Esophagus squamous epithelium (tissue), 4 donors: ENCODE measurements at regions not wholly inside any gene's neighbourhood (a gene's known extent, or its start where the extent isn't known, plus 50 kb on each side); places are given as distances from the start of the nearest gene placed in this dataset.

ENCODE experiments used
- POLR2A ChIP-seq, 4 donors: fragments of 450-650 bp; IDR thresholded peaks; one replicate each; pipeline ENCODE4 v1.6.1; 2017; ENCODE audit warnings: antibody characterized with exemption in 4 of 4, mild to moderate bottlenecking in 4 of 4, moderate library complexity in 3 of 4
- TF ChIP-seq, protein P1 (sequence below), 6 experiments: fragments of 450-650 bp in 4 of 6; fragments of 200-600 bp in 2 of 6; sonication (generic) in 2 of 6; IDR thresholded peaks; one replicate each; pipeline ENCODE4 v1.5.1; 2016 to 2019; ENCODE audit warnings: antibody characterized with exemption in 6 of 6, mild to moderate bottlenecking in 4 of 6, moderate library complexity in 4 of 6

- TF ChIP-seq POLR2A (IDR thresholded peaks at IDR 0.05): no peak
- TF ChIP-seq, protein P1, sequence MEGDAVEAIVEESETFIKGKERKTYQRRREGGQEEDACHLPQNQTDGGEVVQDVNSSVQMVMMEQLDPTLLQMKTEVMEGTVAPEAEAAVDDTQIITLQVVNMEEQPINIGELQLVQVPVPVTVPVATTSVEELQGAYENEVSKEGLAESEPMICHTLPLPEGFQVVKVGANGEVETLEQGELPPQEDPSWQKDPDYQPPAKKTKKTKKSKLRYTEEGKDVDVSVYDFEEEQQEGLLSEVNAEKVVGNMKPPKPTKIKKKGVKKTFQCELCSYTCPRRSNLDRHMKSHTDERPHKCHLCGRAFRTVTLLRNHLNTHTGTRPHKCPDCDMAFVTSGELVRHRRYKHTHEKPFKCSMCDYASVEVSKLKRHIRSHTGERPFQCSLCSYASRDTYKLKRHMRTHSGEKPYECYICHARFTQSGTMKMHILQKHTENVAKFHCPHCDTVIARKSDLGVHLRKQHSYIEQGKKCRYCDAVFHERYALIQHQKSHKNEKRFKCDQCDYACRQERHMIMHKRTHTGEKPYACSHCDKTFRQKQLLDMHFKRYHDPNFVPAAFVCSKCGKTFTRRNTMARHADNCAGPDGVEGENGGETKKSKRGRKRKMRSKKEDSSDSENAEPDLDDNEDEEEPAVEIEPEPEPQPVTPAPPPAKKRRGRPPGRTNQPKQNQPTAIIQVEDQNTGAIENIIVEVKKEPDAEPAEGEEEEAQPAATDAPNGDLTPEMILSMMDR (IDR thresholded peaks at IDR 0.05): no peak
Measured at GRCh38 chr14:100443603-100444002, 120.5 kb downstream of the SLC25A47 start.
